Astrocyte (in vitro differentiated cells and primary cell): ENCODE measurements at regions not wholly inside any gene's neighbourhood (a gene's known extent, or its start where the extent isn't known, plus 50 kb on each side); places are given as distances from the start of the nearest gene placed in this dataset.

ENCODE experiments used
- CTCF ChIP-seq: IDR thresholded peaks from 2 replicates; pipeline ENCODE4 v1.5.1; 2011; ENCODE audit warnings: low read depth, mild to moderate bottlenecking, inconsistent platforms, low read length, moderate library complexity; ENCODE audit not compliant: insufficient read depth
- EZH2 ChIP-seq: IDR thresholded peaks from 2 replicates; pipeline ENCODE4 v1.6.1; 2012; ENCODE audit warnings: mild to moderate bottlenecking, low read length, inconsistent platforms; ENCODE audit not compliant: insufficient read depth

GRCh38 chr13:18978447-18978846 is 203.2 kb downstream of the TUBA3C start:
- TF ChIP-seq CTCF (no peak), EZH2 (no peak)
